CD1c-positive myeloid dendritic cell (primary cell): ENCODE measurements at regions not wholly inside any gene's neighbourhood (a gene's known extent, or its start where the extent isn't known, plus 50 kb on each side); places are given as distances from the start of the nearest gene placed in this dataset.

ENCODE experiments used
- DNase-seq: peaks from one replicate; pipeline ENCODE4 v3.0.0-alpha.2; 2016; ENCODE audit errors: extremely low spot score

- no peak for DNase-seq
Measured at GRCh38 chr10:64209561-64209960, 688.4 kb downstream of the REEP3 start.

DNA sequence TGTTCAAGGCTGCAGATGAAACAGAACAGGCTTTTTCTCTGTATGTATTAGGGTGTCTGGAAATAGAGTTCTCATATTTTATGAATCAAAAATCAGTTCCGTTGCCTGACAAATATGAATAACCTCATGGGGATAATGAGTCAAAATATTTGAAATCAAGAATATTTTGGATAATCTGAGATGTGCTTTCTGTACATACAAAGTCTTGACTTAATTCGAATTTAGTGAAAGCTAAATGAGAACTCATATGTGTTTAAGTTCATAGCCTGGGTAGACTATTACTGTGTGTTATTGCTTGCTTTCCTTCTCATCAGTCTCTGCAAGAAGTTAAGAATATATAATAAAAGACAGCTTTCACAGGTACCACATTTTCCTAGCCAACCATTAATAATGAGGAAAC, 689.0 kb downstream of the REEP3 start:
- DNase-seq = no peak

- DNase-seq = no peak
Measured at GRCh38 chr10:64211466-64211865, 690.3 kb downstream of the REEP3 start.

GRCh38 chr10:64215088-64215487, 693.9 kb downstream of the REEP3 start:
- DNase-seq = no peak

GRCh38 chr10:64219271-64220025, 698.2 kb downstream of the REEP3 start:
- DNase-seq = no peak

GRCh38 chr10:64234489-64234888, 713.3 kb downstream of the REEP3 start:
- DNase-seq = no peak

GRCh38 chr10:64257704-64258103, 736.5 kb downstream of the REEP3 start:
- no peak for DNase-seq

DNA sequence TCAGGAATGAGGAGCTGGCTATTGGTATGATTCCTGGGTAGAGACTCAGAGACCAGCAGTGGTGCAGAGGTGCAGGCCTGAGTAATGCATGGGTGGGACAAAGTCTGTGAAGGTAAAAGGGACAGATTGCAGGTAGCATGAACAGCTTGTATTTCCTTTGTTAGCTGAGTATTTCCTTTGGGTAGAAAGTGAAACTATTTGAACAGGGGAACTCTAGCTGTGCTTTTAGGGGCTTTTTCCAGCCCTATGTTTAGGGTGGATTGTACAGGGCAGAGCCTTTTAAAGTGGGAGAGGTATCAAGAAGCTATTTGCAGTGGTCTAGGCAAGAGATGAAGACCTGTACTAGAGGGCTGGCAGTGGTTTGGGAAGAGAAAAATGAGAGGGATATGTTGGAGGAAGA, 739.9 kb downstream of the REEP3 start:
- DNase-seq = no peak

GRCh38 chr10:64261676-64262075, 740.5 kb downstream of the REEP3 start:
- DNase-seq = no peak

DNA sequence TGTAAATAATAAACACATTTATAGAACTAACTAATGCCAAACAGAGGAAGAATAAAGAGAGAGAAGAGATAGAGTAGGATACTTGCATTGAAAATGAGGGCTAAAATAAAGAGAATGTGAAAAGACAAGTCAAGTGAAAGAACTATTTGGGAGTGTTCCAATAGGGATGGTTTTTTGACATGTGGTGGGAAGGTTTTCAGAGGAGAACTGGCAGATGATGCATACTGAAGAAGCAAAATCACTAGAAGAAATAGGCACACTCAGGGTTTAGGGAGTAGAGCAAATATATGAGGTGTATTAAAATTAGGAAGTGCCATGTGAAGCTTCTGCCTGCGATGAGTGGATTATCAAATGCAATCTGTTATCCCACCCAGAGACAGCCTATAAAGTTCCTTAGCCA, 744.8 kb downstream of the REEP3 start:
- no peak for DNase-seq

- no peak for DNase-seq
Measured at GRCh38 chr10:64271508-64271907, 750.3 kb downstream of the REEP3 start.

DNA sequence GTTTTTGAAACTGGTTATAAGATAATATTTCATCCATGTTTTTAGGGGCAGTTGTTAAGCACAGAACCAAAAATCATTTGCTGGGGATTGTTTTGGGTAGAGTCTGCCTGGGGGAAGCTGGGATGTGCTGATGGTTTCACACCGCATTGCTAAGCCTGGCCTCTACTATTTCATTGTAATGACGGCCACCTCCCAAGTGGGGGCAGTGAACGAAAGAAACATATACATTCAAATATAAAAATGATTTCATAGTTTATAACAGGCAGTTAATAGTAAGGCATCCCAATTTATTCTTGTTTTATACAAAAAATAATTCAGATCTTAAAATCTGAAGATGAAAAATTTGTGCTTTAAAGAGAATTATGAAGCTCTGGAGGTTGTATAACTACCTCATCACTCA, 750.8 kb downstream of the REEP3 start:
- no peak for DNase-seq

DNA sequence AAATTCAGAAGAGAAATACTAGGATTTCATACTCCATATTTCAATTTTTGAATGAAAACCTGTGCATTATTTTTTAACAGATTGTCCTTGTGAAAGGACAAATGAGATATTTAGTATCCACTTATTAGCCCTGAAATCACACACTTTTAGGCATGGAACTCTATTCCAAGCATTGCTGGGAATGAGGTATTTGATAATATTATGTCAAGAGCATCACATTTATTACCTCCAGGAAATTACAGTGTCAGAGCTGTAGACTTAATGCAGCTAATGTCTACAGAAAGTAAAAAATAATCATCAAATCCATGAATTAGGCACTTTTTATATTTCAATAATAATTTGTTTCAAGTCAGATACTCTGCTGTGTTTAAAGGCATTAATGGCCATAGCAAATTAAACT, 753.8 kb downstream of the REEP3 start:
- DNase-seq = no peak

DNA sequence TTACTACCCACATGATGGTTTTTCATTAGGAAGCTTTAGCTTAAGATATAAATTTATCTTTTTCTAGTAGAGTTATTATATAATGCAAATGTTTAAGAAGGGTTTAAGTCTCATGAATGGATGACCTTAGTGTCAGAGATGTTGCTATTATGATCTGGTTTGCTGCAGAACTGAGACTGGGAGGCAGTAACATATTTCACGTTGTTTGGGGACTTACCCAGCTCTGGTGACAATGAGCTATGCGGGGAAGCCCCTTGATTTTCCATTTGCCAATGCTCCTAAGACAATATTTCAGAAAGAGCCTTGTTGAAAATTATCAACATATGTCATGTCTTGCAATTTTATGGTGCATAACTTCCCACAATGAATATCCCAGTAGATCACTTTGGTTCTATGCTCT, 754.6 kb downstream of the REEP3 start:
- DNase-seq = no peak

DNA sequence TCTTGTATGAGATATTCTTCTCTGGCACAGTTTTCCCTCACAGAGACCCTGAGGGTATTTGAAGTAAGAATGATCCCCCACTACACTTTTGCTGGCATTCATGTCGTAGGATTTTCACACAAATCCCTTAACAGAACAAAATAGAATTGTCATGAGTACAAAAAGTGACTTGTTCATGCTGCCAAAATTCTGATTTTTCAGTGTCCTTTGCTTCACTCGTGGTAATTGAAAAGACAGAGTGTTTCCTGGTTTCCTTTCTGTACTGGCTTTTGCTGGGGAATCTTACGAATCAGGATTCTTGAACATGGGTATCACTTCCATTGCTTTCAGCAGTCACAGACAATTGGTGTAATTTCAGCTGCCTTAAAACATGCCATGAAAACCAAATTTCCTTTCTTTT, 756.3 kb downstream of the REEP3 start:
- DNase-seq = no peak

GRCh38 chr10:64283621-64284020, 762.4 kb downstream of the REEP3 start:
- no peak for DNase-seq

- no peak for DNase-seq
Measured at GRCh38 chr10:64286533-64286932, 765.3 kb downstream of the REEP3 start.

DNA sequence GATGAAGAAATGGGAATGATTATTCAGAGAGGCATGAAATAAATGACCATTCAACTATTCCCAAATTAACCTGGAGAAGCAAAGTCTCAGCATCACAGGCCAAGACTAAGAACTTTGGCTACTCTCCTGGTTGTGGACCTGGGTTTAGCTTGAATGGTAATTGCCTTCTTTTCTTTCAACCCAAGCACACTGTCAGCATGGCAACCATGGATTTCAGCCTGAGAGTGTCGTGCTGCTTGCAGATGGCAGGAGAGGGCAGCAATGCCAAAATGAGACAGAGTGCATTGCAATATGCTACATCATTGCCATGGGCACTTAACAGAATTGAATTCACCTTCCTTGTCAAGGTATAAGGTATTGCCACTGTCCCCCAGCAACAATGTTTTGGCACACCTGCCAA, 767.2 kb downstream of the REEP3 start:
- no peak for DNase-seq

GRCh38 chr10:64303566-64303965, 782.4 kb downstream of the REEP3 start:
- no peak for DNase-seq

- DNase-seq = no peak
Measured at GRCh38 chr10:64306729-64307327, 785.6 kb downstream of the REEP3 start.

GRCh38 chr10:64312876-64313275, 791.7 kb downstream of the REEP3 start:
- no peak for DNase-seq

DNA sequence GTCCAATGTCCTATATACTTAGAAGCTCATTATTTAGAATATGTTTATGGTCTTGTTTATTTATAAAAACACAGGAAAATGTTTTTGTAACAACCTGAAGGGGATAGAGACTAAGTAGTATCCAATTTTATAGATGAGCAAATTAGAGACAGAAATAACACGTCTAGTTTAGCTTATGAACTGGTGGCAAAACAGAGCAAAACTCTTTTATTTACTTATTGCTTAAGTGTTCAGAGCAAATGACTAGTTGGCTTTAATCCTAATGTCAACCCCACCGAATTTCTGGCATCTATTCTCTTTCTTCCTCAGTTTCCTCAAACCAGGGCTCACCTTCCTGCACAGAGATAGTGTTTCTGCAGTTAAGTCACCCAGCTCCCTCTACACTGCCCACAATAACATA, 792.8 kb downstream of the REEP3 start:
- DNase-seq = no peak

GRCh38 chr10:64316416-64316815, 795.2 kb downstream of the REEP3 start:
- DNase-seq = no peak

DNA sequence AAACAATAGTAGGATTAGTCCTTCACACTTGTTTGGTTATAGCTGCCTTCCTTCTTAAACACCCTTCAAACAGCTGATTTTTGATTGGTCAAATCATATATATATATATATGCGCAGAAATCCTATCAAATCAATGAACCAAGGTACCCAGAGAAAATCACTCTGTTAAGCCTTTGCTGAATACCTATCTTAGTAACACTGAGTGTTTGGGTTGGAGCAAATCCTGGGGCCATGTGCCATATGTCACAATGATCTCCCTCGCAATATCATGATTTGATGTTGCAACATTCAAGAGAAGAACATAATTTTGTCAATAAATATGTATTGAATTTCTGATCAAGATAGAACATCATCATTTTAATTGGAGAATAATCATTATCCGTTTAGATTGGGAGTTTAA, 795.6 kb downstream of the REEP3 start:
- DNase-seq = no peak
